IMR-90 (cell line): ENCODE measurements at regions not wholly inside any gene's neighbourhood (a gene's known extent, or its start where the extent isn't known, plus 50 kb on each side); places are given as distances from the start of the nearest gene placed in this dataset.

Experiments used
- ATAC-seq: fragments of 200-7000 bp; cut with Tn5 transposase; 2 replicates; pipeline ENCODE4 v1.9.1; 2020; ENCODE audit warnings: low read depth, mild to moderate bottlenecking, moderate library complexity
- BruUV-seq: library from RNA; stranded (reverse); fragments of 400-500 nt; replicated peaks from 2 replicates; lab custom pipeline; 2021; lab: Mats Ljungman, UMichigan
- CTCF ChIA-PET: fragments of 300-600 bp; formaldehyde crosslinking; extraction: SDS; loops from one replicate; lab custom pipeline; 2021; ENCODE audit warnings: antibody characterized with exemption; lab: Yijun Ruan, JAX
- POLR2A ChIA-PET: fragments of 300-600 bp; sonication (Branson Sonifier 250); formaldehyde crosslinking; loops from one replicate; lab custom pipeline; 2022; ENCODE audit warnings: antibody characterized with exemption; ENCODE audit not compliant: unreplicated experiment; lab: Charles Lee
- DNase-seq: peaks from one replicate; pipeline ENCODE4 v3.0.0; 2013
- H2AFZ ChIP-seq: replicated peaks from 2 replicates; pipeline ENCODE3; 2013; ENCODE audit warnings: low read length, mild to moderate bottlenecking; ENCODE audit not compliant: poor library complexity
- H2AK5ac ChIP-seq: 2 replicates; pipeline ENCODE4 v1.6.1; 2013; ENCODE audit warnings: low read depth, low read length, inconsistent platforms
- H2AK9ac ChIP-seq: replicated peaks from 2 replicates; pipeline ENCODE3; 2013; ENCODE audit warnings: mild to moderate bottlenecking, low read depth, low read length, moderate library complexity; ENCODE audit not compliant: poor library complexity
- H2BK120ac ChIP-seq: 2 replicates; pipeline ENCODE4 v1.6.1; 2013; ENCODE audit warnings: low read depth, low read length, inconsistent platforms
- H2BK15ac ChIP-seq: 3 replicates; pipeline ENCODE4 v1.6.1; 2013; ENCODE audit warnings: low read depth, low read length, inconsistent platforms
- H2BK20ac ChIP-seq: 2 replicates; pipeline ENCODE4 v1.6.1; 2013; ENCODE audit warnings: low read depth, mild to moderate bottlenecking, inconsistent platforms, low read length, moderate library complexity
- H2BK5ac ChIP-seq: 2 replicates; pipeline ENCODE4 v1.6.1; 2013; ENCODE audit warnings: mild to moderate bottlenecking, low read depth, low read length, inconsistent platforms; ENCODE audit not compliant: poor library complexity, severe bottlenecking
- H3K14ac ChIP-seq: replicated peaks from 2 replicates; pipeline ENCODE4 v1.6.1; 2013; ENCODE audit warnings: low read depth, low read length, inconsistent platforms
- H3K18ac ChIP-seq: 2 replicates; pipeline ENCODE4 v1.6.1; 2013; ENCODE audit warnings: low read depth, low read length, control low read depth
- H3K23ac ChIP-seq: 2 replicates; pipeline ENCODE4 v1.6.1; 2013; ENCODE audit warnings: low read depth, low read length, inconsistent platforms
- H3K27ac ChIP-seq: 2 replicates; pipeline ENCODE4 v1.5.1; 2013; ENCODE audit warnings: mild to moderate bottlenecking, control low read depth, low read length; ENCODE audit not compliant: insufficient read depth
- H3K27me3 ChIP-seq: 2 replicates; pipeline ENCODE4 v1.6.1; 2013; ENCODE audit warnings: low read length; ENCODE audit not compliant: control insufficient read depth, insufficient read depth
- H3K36me3 ChIP-seq: 2 replicates; pipeline ENCODE4 v1.6.1; 2013; ENCODE audit warnings: low read length, mixed read lengths; ENCODE audit not compliant: control insufficient read depth, insufficient read depth
- H3K4ac ChIP-seq: 2 replicates; pipeline ENCODE4 v1.6.1; 2013; ENCODE audit warnings: low read depth, low read length, inconsistent platforms
- H3K4me1 ChIP-seq: 2 replicates; pipeline ENCODE4 v1.6.1; 2013; ENCODE audit warnings: low read length, mixed read lengths; ENCODE audit not compliant: control insufficient read depth, insufficient read depth
- H3K4me2 ChIP-seq: 2 replicates; pipeline ENCODE4 v1.6.1; 2013; ENCODE audit warnings: low read depth, mild to moderate bottlenecking, control low read depth, low read length, moderate library complexity
- H3K4me3 ChIP-seq: 2 replicates; pipeline ENCODE4 v1.5.1; 2013; ENCODE audit warnings: low read depth, mild to moderate bottlenecking, control low read depth, low read length, moderate library complexity; ENCODE audit not compliant: insufficient read depth
- H3K56ac ChIP-seq: 2 replicates; pipeline ENCODE4 v1.6.1; 2013; ENCODE audit warnings: low read length, inconsistent platforms; ENCODE audit not compliant: insufficient read depth; ENCODE audit errors: extremely low read depth
- H3K79me1 ChIP-seq, 2 experiments: 2 replicates each; pipeline ENCODE4 v1.6.1; 2013; ENCODE audit warnings: low read length in 2 of 2, inconsistent platforms in 1 of 2, low read depth in 1 of 2
- H3K9ac ChIP-seq: 2 replicates; pipeline ENCODE4 v1.6.1; 2013; ENCODE audit warnings: low read depth, low read length, control low read depth
- H3K9me1 ChIP-seq: 2 replicates; pipeline ENCODE4 v1.6.1; 2013; ENCODE audit warnings: low read length, inconsistent platforms; ENCODE audit not compliant: insufficient read depth
- H3K9me3 ChIP-seq: 2 replicates; pipeline ENCODE4 v1.6.1; 2013; ENCODE audit warnings: low read length; ENCODE audit not compliant: control insufficient read depth, insufficient read depth
- H4K20me1 ChIP-seq: 2 replicates; pipeline ENCODE4 v1.6.1; 2013; ENCODE audit warnings: low read length, inconsistent platforms; ENCODE audit not compliant: insufficient read depth
- H4K5ac ChIP-seq: 2 replicates; pipeline ENCODE4 v1.6.1; 2013; ENCODE audit warnings: mild to moderate bottlenecking, low read depth, low read length, control low read depth
- H4K8ac ChIP-seq, 2 experiments: 2 replicates each; pipeline ENCODE4 v1.6.1; 2013; ENCODE audit warnings: low read depth in 2 of 2, low read length in 2 of 2, control low read depth in 1 of 2, inconsistent platforms in 1 of 2
- H4K91ac ChIP-seq: 2 replicates; pipeline ENCODE4 v1.6.1; 2013; ENCODE audit warnings: low read depth, low read length, inconsistent platforms; ENCODE audit not compliant: insufficient read depth
- ELK1 ChIP-seq: fragments of 150-350 bp; IDR thresholded peaks from 2 replicates; pipeline ENCODE4 v1.6.1; 2016; ENCODE audit warnings: low read depth, mild to moderate bottlenecking, low read length, moderate library complexity, borderline replicate concordance
- FOS ChIP-seq: fragments of 150-350 bp; IDR thresholded peaks from 2 replicates; pipeline ENCODE4 v1.6.1; 2016; ENCODE audit warnings: low read depth, low read length
- WGBS, 2 experiments: methylation state at CpG; one replicate each; pipeline versions ENCODE4 v1.1.5 to v1.1.7; 2013; ENCODE audit warnings: missing lambda C conversion rate in 2 of 2; ENCODE audit not compliant: insufficient read length in 1 of 2; ENCODE audit errors: extremely low coverage in 2 of 2; 5-methylcytosine and 5-hydroxymethylcytosine counted together
- dilution Hi-C: fragments of 300-500 bp; cut with HindIII; formaldehyde crosslinking; loops from one replicate; pipeline ENCODE4 v1.14.3; 2018; ENCODE audit warnings: low sequenced_read_pairs; ENCODE audit not compliant: unreplicated experiment
- in situ Hi-C: fragments of 300-500 bp; cut with MboI; formaldehyde crosslinking; loops from 3 replicates; pipeline ENCODE4 v1.14.3; 2019; ENCODE audit warnings: low sequenced_read_pairs, inconsistent platforms, mixed read lengths
- intact Hi-C: fragments of 100-400 bp; cut with micrococcal nuclease; formaldehyde crosslinking; loops from 2 replicates; pipeline ENCODE4 v1.10.0; 2022

- peak overlapping the region; percentile 59; the same call in 1 of the 2 replicates for H4K5ac ChIP-seq
- H3K14ac ChIP-seq, result no peak overlapping the region
- no peaks in the 10 kb centered on the region for H3K27me3 ChIP-seq
- dilution Hi-C loops, result no loop called here
- H3K56ac ChIP-seq, result no peak overlapping the region
- peak overlapping the region; percentile 89 for H2BK5ac ChIP-seq
- H3K36me3 ChIP-seq, result no peaks in the 10 kb centered on the region
- no peaks in the 10 kb centered on the region for H3K79me1 ChIP-seq
- 0 out of 2 replicates have a peak, but pooled peaks cover 4% of the 10 kb centered on the region for H3K9me1 ChIP-seq
- H3K27ac ChIP-seq, result peak overlapping the region; percentile 75; the same call in 1 of the 2 replicates
- H2BK20ac ChIP-seq, result peak overlapping the region; percentile 77
- POLR2A ChIA-PET, result no interaction called here
- H3K9ac ChIP-seq, result no peak overlapping the region
- H3K23ac ChIP-seq, result no peak overlapping the region
- intact Hi-C loops, result no loop called here
- WGBS, 2 experiments, result no CpG with 5 or more reads among the region's 4 CpGs
- H2AK9ac ChIP-seq, result no peak overlapping the region
- DNase-seq, result peak; percentile 89
- peak overlapping the region; percentile 83; the same call in 1 of the 2 replicates for H2BK120ac ChIP-seq
- H2BK15ac ChIP-seq, result peak overlapping the region; percentile 45; the same call in 1 of the 3 replicates
- peak; percentile 73 for ATAC-seq
- no peak overlapping the region for H4K91ac ChIP-seq
- no peaks in the 10 kb centered on the region for H3K9me3 ChIP-seq
- no peaks in the 10 kb centered on the region for H4K20me1 ChIP-seq
- H3K4ac ChIP-seq, result no peak overlapping the region
- TF ChIP-seq FOS (peak; percentile 88), ELK1 (no peak)
- H3K4me2 ChIP-seq, result peak overlapping the region; percentile 98
- H2AFZ ChIP-seq, result no peak overlapping the region
- no peak overlapping the region for H3K4me3 ChIP-seq
- peak overlapping the region in 1 of 2 experiments; percentile 54; a peak in 1 of 4 replicates for H4K8ac ChIP-seq
- CTCF ChIA-PET, result no interaction called here
- H2AK5ac ChIP-seq, result no peak overlapping the region
- H3K18ac ChIP-seq, result peak overlapping the region; percentile 86
- peaks cover 10% of the 10 kb centered on the region for H3K4me1 ChIP-seq
- BruUV-seq, result no TSS peak
- in situ Hi-C loops, result no loop called here
These were observed 143.8 kb downstream of the GMNC start for GRCh38 chr3:190718671-190719070.
